ENCODE measurements at regions not wholly inside any gene's neighbourhood (a gene's known extent, or its start where the extent isn't known, plus 50 kb on each side); places are given as distances from the start of the nearest gene placed in this dataset.

DNA sequence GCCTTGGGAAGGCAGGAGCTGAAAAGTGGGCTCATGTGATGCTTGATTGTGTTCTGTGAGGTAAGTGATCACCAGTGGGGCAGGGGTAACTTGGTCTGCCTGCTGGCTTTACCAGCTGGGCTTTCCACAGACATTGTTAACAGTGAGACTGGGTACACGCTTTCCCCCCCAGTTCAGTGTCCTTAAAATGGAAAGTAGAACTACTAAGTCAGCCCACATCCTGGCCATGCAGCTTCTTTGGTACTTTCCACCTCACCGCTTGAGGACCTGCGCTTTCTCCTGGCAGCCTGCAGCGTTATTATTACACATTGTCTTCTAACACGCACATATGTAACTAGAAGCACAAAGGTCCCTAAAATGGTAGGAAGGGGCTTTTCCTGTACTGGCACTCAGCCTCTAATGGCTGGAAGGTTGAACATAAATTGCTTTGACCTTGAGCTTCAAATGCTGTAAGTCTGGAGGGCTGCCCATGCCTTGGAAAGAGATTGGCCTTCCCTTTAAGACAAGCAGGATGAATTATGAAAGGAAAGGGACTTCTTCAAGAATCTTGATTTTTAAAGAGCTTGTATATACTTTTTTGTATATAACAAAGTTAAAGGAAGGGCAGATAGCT lies 216.1 kb upstream of the ROPN1 start:
- TF ChIP-seq, protein P1, sequence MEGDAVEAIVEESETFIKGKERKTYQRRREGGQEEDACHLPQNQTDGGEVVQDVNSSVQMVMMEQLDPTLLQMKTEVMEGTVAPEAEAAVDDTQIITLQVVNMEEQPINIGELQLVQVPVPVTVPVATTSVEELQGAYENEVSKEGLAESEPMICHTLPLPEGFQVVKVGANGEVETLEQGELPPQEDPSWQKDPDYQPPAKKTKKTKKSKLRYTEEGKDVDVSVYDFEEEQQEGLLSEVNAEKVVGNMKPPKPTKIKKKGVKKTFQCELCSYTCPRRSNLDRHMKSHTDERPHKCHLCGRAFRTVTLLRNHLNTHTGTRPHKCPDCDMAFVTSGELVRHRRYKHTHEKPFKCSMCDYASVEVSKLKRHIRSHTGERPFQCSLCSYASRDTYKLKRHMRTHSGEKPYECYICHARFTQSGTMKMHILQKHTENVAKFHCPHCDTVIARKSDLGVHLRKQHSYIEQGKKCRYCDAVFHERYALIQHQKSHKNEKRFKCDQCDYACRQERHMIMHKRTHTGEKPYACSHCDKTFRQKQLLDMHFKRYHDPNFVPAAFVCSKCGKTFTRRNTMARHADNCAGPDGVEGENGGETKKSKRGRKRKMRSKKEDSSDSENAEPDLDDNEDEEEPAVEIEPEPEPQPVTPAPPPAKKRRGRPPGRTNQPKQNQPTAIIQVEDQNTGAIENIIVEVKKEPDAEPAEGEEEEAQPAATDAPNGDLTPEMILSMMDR (IDR thresholded peaks at IDR 0.05; ENCODE audit: insufficient read depth, low read depth, low read length): no peak
- no peak overlapping the region for H3K4me3 ChIP-seq (ENCODE audit: low read depth, low read length)
- DNase-seq (ENCODE audit: low read depth): no peak

DNA sequence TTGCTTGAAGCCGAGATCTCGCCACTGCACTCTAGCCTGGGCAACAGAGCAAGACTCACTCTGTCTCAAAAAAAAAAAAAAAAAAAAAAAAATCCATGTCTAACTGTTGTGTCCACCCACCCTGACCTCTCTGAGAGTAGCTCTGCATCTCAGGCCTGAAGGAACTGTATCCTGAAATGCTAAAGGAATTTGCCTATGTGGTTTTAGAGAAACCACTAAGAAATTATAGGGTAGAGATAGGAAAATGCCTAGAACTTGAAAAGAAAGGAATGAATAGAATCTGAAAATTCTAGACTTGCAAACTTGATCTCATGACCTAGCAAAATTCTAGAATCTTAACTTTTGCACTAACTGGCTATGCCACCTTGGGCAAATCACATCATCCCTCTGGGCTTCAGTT lies 217.5 kb upstream of the ROPN1 start:
- no peak for DNase-seq (ENCODE audit: low read depth)

DNA sequence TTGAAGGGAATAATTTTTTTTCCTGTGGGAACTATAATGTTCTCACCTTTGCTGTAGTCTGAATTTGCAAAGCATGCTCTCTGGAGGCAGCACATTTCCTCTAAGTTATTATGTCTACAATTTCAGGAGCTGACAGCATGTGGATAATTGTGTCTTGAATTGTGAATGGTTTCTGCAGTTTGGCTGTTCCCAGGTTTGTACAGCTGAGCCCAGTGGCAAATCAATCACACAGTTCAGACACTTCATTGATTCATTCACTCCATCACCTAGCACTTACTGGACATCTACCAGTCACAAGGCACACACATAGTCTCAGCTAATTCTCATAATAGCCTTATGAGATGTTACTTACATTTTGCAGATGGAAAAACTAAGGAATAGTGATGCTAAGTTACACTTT lies 219.0 kb upstream of the ROPN1 start:
- no peak overlapping the region for H3K4me3 ChIP-seq (ENCODE audit: low read depth, low read length)
- TF ChIP-seq, protein P1 (IDR thresholded peaks at IDR 0.05; ENCODE audit: insufficient read depth, low read depth, low read length): no peak
- DNase-seq (ENCODE audit: low read depth): no peak

More for the DNA sequence above, 217.5 kb upstream of the ROPN1 start:
- H3K4me3 ChIP-seq (ENCODE audit: low read depth, low read length): no peak overlapping the region
- TF ChIP-seq, protein P1 (IDR thresholded peaks at IDR 0.05; ENCODE audit: insufficient read depth, low read depth, low read length): no peak

DNA sequence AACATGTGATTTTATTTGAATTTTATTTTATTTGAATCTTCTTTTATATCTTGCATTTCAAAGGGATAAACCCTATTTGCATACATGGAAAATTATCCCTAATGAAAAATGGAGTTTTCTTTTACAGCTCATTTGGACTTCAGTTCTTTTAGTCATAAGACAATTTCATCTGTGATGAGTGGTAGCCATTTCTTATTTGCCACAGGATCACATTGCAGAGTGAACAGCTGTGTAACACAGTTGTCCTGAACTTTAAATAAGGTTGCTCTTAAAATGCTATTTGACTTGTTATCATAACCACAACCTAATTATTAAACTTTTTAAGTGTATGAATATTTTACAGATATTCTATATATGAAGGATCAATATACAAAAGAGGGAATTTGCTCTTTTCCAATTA lies 221.7 kb upstream of the ROPN1 start:
- TF ChIP-seq, protein P1 (IDR thresholded peaks at IDR 0.05; ENCODE audit: insufficient read depth, low read depth, low read length): no peak
- DNase-seq (ENCODE audit: low read depth): no peak

DNA sequence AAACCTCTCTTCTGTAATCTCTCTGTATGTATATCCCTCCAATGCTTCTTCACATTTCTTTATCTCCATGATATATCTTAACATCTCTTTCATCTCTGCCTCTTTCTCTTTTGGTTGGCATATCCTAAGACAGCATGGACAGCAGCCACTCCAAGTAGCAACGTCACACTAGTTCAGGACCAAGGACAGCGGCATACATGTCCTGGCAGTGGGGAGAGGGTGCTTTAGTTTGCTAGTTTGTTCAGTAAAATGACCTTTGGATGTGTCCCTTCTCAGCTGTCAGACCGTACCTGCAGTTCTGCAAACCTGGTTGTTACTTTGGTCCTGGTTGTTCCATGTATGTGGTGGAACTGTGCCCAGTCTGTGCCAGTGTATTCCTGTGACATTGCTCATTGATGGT lies 225.6 kb upstream of the ROPN1 start:
- DNase-seq (ENCODE audit: low read depth): peak; percentile 74
- H3K4me3 ChIP-seq (ENCODE audit: low read depth, low read length): no peak overlapping the region
- TF ChIP-seq, protein P1 (IDR thresholded peaks at IDR 0.05; ENCODE audit: insufficient read depth, low read depth, low read length): no peak

More for the DNA sequence above, 221.7 kb upstream of the ROPN1 start:
- H3K4me3 ChIP-seq (ENCODE audit: low read depth, low read length): no peak overlapping the region

DNA sequence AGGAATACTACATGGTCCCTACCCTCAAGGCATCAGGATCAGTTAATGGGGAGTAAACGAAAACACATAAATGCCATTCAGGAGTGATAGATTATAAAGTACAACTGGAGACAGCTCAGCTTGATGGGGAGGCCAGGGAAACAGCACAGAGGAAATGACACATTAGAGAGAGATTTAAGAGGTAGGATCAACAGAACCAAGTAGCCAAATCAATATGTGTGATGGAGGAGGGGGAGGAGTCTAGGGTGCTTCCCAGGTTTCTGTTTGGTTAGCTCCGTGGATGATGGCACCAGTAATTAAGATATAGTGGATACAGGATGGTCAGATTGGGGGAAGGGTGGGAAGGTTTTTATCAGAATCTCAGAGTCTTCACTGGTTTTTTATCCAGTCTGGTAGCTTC lies 229.5 kb upstream of the ROPN1 start:
- TF ChIP-seq, protein P1 (IDR thresholded peaks at IDR 0.05; ENCODE audit: insufficient read depth, low read depth, low read length): no peak
- H3K4me3 ChIP-seq (ENCODE audit: low read depth, low read length): no peak overlapping the region
- no peak for DNase-seq (ENCODE audit: low read depth)

DNA sequence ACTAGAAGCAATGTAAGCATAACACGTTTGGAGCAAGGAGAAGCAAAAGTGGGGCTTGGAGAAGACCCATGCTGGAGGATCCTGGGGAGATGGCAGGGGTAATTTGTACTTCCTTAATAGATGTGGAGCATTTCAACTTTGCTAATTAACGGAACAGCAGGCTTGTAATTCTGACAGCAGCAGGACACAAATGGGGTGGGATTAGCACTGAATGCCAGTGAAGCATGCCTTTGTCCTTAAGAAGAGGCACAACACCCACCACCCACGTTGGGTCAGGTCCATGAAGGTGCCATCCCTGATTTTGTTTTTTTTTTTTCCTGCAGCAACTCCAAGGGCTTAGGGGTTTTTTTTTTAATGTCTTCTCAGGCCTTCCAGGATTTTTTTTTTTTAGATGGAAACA lies 231.9 kb upstream of the ROPN1 start:
- no peak for DNase-seq (ENCODE audit: low read depth)
- TF ChIP-seq, protein P1 (IDR thresholded peaks at IDR 0.05; ENCODE audit: insufficient read depth, low read depth, low read length): no peak
- H3K4me3 ChIP-seq (ENCODE audit: low read depth, low read length): no peak overlapping the region
